Naive thymus-derived CD4-positive, alpha-beta T cell (primary cell): ENCODE measurements at regions not wholly inside any gene's neighbourhood (a gene's known extent, or its start where the extent isn't known, plus 50 kb on each side); places are given as distances from the start of the nearest gene placed in this dataset.
"Not testable (repeated sequence)": the region's sequence is repeated elsewhere in the genome, so short reads cannot be mapped to it uniquely, and the experiment has no call there.

Experiments
- ATAC-seq: fragments of 150-1000 bp; cut with Tn5 transposase; 2 replicates; pipeline ENCODE4 v1.10.0; 2021; ENCODE audit warnings: mild to moderate bottlenecking, moderate library complexity
- CTCF ChIA-PET: fragments of 350-600 bp; sonication (Branson Sonifier 250); formaldehyde crosslinking; loops from one replicate; lab custom pipeline; 2021; ENCODE audit warnings: antibody characterized with exemption; lab: Charles Lee
- POLR2A ChIA-PET: fragments of 350-600 bp; sonication (Branson Sonifier 250); formaldehyde crosslinking; loops from one replicate; lab custom pipeline; 2021; ENCODE audit warnings: antibody characterized with exemption, inconsistent platforms; lab: Charles Lee
- DNase-seq, 9 donors: peaks; one replicate each; pipeline versions ENCODE4 v3.0.0 to v3.0.0-alpha.2; 2020 to 2022; ENCODE audit warnings: mixed read lengths in 1 of 9
- H3K27ac ChIP-seq: one replicate; pipeline ENCODE4 v1.7.0; 2013; ENCODE audit warnings: mild to moderate bottlenecking, low read depth, low read length, moderate library complexity
- H3K27me3 ChIP-seq, 2 donors: one replicate each; pipeline ENCODE4 v1.7.0; 2013; ENCODE audit warnings: low read length in 2 of 2, mild to moderate bottlenecking in 2 of 2, moderate library complexity in 2 of 2; ENCODE audit not compliant: control insufficient read depth in 2 of 2, insufficient read depth in 2 of 2
- H3K36me3 ChIP-seq, 3 experiments: 1 replicate in 2 of 3; 2 replicates in 1 of 3; pipeline ENCODE4 v1.7.0; 2013; ENCODE audit warnings: low read length in 3 of 3, mild to moderate bottlenecking in 3 of 3, moderate library complexity in 1 of 3; ENCODE audit not compliant: insufficient read depth in 3 of 3, control insufficient read depth in 2 of 3
- H3K4me1 ChIP-seq, 2 donors: one replicate each; pipeline ENCODE4 v1.7.0; 2013; ENCODE audit warnings: low read length in 2 of 2, mild to moderate bottlenecking in 2 of 2, moderate library complexity in 1 of 2; ENCODE audit not compliant: control insufficient read depth in 2 of 2, insufficient read depth in 2 of 2
- H3K4me3 ChIP-seq: 2 replicates; pipeline ENCODE4 v1.7.0; 2013; ENCODE audit warnings: mild to moderate bottlenecking, low read length
- H3K9me3 ChIP-seq, 3 experiments: 1 replicate in 2 of 3; 2 replicates in 1 of 3; pipeline ENCODE4 v1.7.0; 2013; ENCODE audit warnings: low read length in 3 of 3; ENCODE audit not compliant: control insufficient read depth in 2 of 3
- H3K27ac Mint-ChIP-seq, 9 donors: one replicate each; pipeline ENCODE4 v1.8.0; 2020 to 2022; ENCODE audit warnings: mixed read lengths in 9 of 9, mild to moderate bottlenecking in 8 of 9, moderate library complexity in 5 of 9, inconsistent platforms in 2 of 9
- H3K27me3 Mint-ChIP-seq, 5 donors: one replicate each; pipeline ENCODE4 v1.8.0; 2021 to 2022; ENCODE audit warnings: mixed read lengths in 5 of 5, mild to moderate bottlenecking in 1 of 5
- H3K36me3 Mint-ChIP-seq, 5 donors: one replicate each; pipeline ENCODE4 v1.8.0; 2020 to 2022; ENCODE audit warnings: mixed read lengths in 5 of 5, mild to moderate bottlenecking in 3 of 5, inconsistent platforms in 1 of 5
- H3K4me1 Mint-ChIP-seq, 7 donors: one replicate each; pipeline ENCODE4 v1.8.0; 2020 to 2022; ENCODE audit warnings: mixed read lengths in 7 of 7, mild to moderate bottlenecking in 3 of 7, inconsistent platforms in 1 of 7
- H3K4me3 Mint-ChIP-seq, 10 donors: one replicate each; pipeline ENCODE4 v1.8.0; 2020 to 2022; ENCODE audit warnings: mild to moderate bottlenecking in 10 of 10, mixed read lengths in 10 of 10, moderate library complexity in 6 of 10, inconsistent platforms in 2 of 10
- H3K9me3 Mint-ChIP-seq, 11 donors: one replicate each; pipeline ENCODE4 v1.8.0; 2020 to 2022; ENCODE audit warnings: mixed read lengths in 11 of 11, mild to moderate bottlenecking in 4 of 11, inconsistent platforms in 1 of 11, moderate library complexity in 1 of 11
- intact Hi-C, 2 donors: fragments of 100-400 bp; cut with micrococcal nuclease; formaldehyde crosslinking; loops; one replicate each; pipeline ENCODE4 v1.15.1; 2023

DNA sequence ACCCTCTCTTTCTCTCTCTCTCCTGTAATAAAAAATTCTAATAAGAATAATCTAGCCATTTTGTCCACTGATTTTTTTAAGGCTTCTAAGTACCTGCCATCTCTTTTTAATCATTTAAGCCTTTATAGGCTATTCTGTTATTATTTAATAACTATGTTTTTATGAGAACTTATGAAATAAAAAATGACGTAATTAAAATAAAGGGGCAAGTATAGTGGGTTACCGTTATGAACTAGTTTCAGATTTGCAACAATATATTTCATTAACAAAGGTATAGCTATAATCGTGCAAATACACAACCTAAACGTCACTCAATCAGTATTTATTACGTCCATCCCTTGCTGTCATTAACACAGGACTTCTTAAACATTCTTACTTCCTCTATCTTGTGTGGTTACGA lies 1382.2 kb downstream of the KHDRBS2 start:
- peaks cover 1 to 25% (median 11%) of the 10 kb centered on the region in 11 donors for H3K9me3 Mint-ChIP-seq
- POLR2A ChIA-PET, H3K27ac Mint-ChIP-seq: not testable (repeated sequence)

GRCh38 chr6:60893374-60893773 lies 1392.7 kb downstream of the KHDRBS2 start:
- H3K36me3 Mint-ChIP-seq, H3K4me3 Mint-ChIP-seq, intact Hi-C loops, ATAC-seq, H3K4me1 Mint-ChIP-seq, H3K27ac Mint-ChIP-seq, H3K36me3 ChIP-seq, POLR2A ChIA-PET, H3K27ac ChIP-seq, CTCF ChIA-PET, H3K27me3 ChIP-seq, H3K9me3 ChIP-seq, DNase-seq, H3K4me1 ChIP-seq, H3K4me3 ChIP-seq, H3K27me3 Mint-ChIP-seq: not testable (repeated sequence)
- H3K9me3 Mint-ChIP-seq: peaks cover 0 to 18% (median 4%) of the 10 kb centered on the region in 11 donors

More for the DNA sequence above, 1382.2 kb downstream of the KHDRBS2 start:
- H3K4me3 Mint-ChIP-seq, intact Hi-C loops, H3K36me3 ChIP-seq, H3K4me1 Mint-ChIP-seq, H3K27me3 Mint-ChIP-seq, H3K4me3 ChIP-seq, H3K36me3 Mint-ChIP-seq, H3K27ac ChIP-seq, H3K4me1 ChIP-seq, DNase-seq, H3K9me3 ChIP-seq, CTCF ChIA-PET, ATAC-seq, H3K27me3 ChIP-seq: not testable (repeated sequence)

DNA sequence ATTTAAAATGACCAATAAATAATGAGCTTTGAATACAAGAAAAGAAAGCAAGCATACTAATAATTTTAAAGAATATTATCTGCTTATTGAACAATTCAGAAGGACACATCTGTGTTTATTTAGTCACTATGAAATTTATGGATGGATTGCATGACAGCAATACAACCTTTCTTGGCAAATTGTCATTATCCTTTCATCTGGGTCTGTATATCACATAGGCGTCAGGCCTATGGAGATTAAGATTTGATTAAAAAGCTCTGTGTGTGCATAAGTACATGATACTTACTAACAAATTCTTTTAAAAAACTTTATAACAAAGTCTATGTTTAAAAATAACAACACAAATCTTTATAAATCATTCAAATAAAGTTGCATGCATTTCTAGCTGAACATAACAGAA lies 1394.4 kb downstream of the KHDRBS2 start:
- Mint-ChIP-seq H3K27ac (no peak overlapping the region), H3K4me1 (no peaks in the 10 kb centered on the region)

GRCh38 chr6:60877396-60877795 lies 1408.6 kb downstream of the KHDRBS2 start:
- H3K4me1 Mint-ChIP-seq, H3K9me3 ChIP-seq, POLR2A ChIA-PET, H3K4me3 ChIP-seq, CTCF ChIA-PET, H3K27ac ChIP-seq, DNase-seq, H3K36me3 Mint-ChIP-seq, H3K36me3 ChIP-seq, H3K27me3 ChIP-seq, intact Hi-C loops, ATAC-seq, H3K4me3 Mint-ChIP-seq, H3K4me1 ChIP-seq, H3K27ac Mint-ChIP-seq, H3K27me3 Mint-ChIP-seq: not testable (repeated sequence)
- peaks cover 0 to 33% (median 7%) of the 10 kb centered on the region in 11 donors for H3K9me3 Mint-ChIP-seq

More for the DNA sequence above, 1394.4 kb downstream of the KHDRBS2 start:
- intact Hi-C loops: no loop called here
- Mint-ChIP-seq H3K9me3 (peaks cover 0 to 22% (median 5%) of the 10 kb centered on the region in 11 donors), H3K27me3 (no peaks in the 10 kb centered on the region), H3K36me3 (no peaks in the 10 kb centered on the region), H3K4me3 (no peak overlapping the region)
- DNase-seq (no peak), ATAC-seq (no peak)
- CTCF ChIA-PET: no interaction called here
- Histone ChIP-seq H3K9me3 (no peaks in the 10 kb centered on the region), H3K27me3 (no peaks in the 10 kb centered on the region), H3K4me1 (no peaks in the 10 kb centered on the region), H3K36me3 (no peaks in the 10 kb centered on the region), H3K4me3 (no peak overlapping the region), H3K27ac (no peak overlapping the region)
- POLR2A ChIA-PET: no interaction called here

DNA sequence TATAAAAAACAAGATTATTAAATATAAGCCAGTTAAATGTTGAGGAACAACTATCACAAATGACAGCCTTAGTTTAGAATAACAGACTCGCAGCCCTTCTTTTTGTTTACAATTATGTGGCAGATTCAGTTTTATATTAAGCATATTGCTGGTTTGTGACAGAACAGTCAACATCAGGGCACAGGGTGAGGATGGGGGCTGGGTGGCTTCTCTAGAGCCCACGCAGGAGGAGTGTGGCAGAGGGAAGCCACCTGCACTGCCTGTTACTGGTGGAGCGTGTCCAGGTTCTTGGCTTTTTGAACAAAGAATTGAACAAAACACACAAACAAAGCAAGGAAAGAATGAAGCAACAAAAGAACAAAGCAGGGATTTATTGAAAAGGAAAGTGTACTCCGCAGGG lies 1415.2 kb downstream of the KHDRBS2 start:
- H3K27ac ChIP-seq, POLR2A ChIA-PET, H3K4me1 ChIP-seq, H3K36me3 ChIP-seq, H3K4me1 Mint-ChIP-seq, intact Hi-C loops, H3K27ac Mint-ChIP-seq, H3K27me3 ChIP-seq, DNase-seq, H3K27me3 Mint-ChIP-seq, ATAC-seq, H3K36me3 Mint-ChIP-seq, H3K4me3 Mint-ChIP-seq, H3K4me3 ChIP-seq, H3K9me3 ChIP-seq, CTCF ChIA-PET: not testable (repeated sequence)
- peaks cover 0 to 51% (median 11%) of the 10 kb centered on the region in 11 donors for H3K9me3 Mint-ChIP-seq

DNA sequence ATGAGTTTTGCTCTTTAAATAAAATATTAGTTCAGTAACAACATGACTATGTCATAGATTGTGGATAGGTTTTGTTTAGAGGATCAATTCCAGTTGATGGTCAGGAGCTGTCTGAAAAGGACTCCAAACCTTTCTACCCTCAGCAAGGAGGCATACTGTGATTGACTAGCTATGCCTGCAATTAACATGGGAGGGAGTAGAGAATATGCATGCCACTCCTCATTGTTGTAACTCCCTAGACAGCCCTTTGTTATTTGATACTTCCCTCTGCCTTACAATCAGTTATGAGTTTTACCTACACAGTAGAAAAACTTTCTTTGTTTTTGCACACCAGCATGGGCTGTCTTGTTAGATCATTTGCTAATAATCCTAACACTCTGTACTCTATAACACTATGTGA lies 1418.5 kb downstream of the KHDRBS2 start:
- H3K9me3 Mint-ChIP-seq: peaks cover 0 to 28% (median 9%) of the 10 kb centered on the region in 11 donors
- H3K36me3 Mint-ChIP-seq: peaks cover 0 to 5% (median 0%) of the 10 kb centered on the region in 5 donors
- Histone ChIP-seq H3K27ac (no peak overlapping the region), H3K36me3 (no peaks in the 10 kb centered on the region), H3K4me1 (no peaks in the 10 kb centered on the region), H3K27me3 (no peaks in the 10 kb centered on the region), H3K9me3 (no peaks in the 10 kb centered on the region), H3K4me3 (no peak overlapping the region)
- no peaks in the 10 kb centered on the region for H3K27me3 Mint-ChIP-seq
- DNase-seq (no peak), ATAC-seq (no peak)
- ChIA-PET CTCF (no interaction called here), POLR2A (no interaction called here)
- no peaks in the 10 kb centered on the region for H3K4me1 Mint-ChIP-seq
- intact Hi-C loops: no loop called here
- H3K27ac Mint-ChIP-seq: no peak overlapping the region
- no peak overlapping the region for H3K4me3 Mint-ChIP-seq

DNA sequence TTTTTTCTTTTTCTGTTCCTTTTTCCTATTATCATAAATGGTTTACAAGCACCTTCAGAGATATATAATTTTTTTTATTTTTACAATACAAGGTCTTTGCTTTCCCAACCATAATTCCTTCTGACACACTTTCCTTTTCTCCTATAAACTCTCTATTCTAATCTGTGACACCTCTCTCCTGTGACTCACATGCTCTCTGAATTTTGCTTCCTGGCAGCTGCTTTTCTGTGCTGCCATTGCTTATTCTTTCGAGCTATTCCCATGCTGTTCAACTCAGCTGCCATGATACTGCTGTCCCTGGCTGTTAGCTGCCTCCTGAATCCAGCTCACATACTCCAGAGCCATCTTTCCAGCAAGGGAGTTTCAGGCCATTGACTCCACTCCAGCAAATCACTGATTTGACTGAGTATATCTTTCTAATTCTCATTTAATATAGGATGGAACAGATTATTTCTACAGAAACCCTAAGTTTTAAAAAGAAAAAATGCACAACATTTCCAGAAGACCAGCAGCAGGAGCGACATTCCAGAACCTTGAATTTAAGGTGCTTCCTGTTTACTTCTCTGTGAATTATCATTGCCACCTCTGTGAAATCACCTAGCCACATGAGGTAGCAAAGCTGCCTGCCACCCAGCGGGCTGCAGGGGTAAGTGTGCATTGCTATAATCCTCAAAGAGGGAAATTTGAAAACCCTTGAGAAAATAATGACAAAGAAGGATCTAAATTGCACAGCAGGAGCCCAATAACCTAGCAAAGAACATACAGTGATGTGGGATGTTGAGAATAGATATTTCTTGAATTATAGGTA lies 1442.6 kb downstream of the KHDRBS2 start:
- H3K4me3 Mint-ChIP-seq, H3K27ac ChIP-seq, CTCF ChIA-PET, H3K9me3 ChIP-seq, H3K27me3 Mint-ChIP-seq, H3K27ac Mint-ChIP-seq, ATAC-seq, H3K4me3 ChIP-seq, DNase-seq, POLR2A ChIA-PET, H3K27me3 ChIP-seq, H3K4me1 Mint-ChIP-seq, H3K4me1 ChIP-seq, H3K36me3 ChIP-seq, intact Hi-C loops, H3K36me3 Mint-ChIP-seq: not testable (repeated sequence)
- peaks cover 0 to 15% (median 6%) of the 10 kb centered on the region in 11 donors for H3K9me3 Mint-ChIP-seq
